Vagina (tissue), 2 donors: ENCODE measurements at regions not wholly inside any gene's neighbourhood (a gene's known extent, or its start where the extent isn't known, plus 50 kb on each side); places are given as distances from the start of the nearest gene placed in this dataset.

Experiments
- DNase-seq, 2 donors: peaks; one replicate each; pipeline ENCODE4 v3.0.0-alpha.2; 2017; ENCODE audit errors: extremely low spot score in 2 of 2
- H3K27ac ChIP-seq: fragments of 200-600 bp; sonication (generic); one replicate; pipeline ENCODE4 v1.5.1; 2019
- H3K27me3 ChIP-seq: fragments of 200-600 bp; sonication (generic); one replicate; pipeline ENCODE4 v1.5.1; 2019
- H3K36me3 ChIP-seq, 2 donors: fragments of 200-600 bp; sonication (generic); one replicate each; pipeline ENCODE4 v1.5.1; 2017 to 2019
- H3K4me1 ChIP-seq: fragments of 200-600 bp; sonication (generic); one replicate; pipeline ENCODE4 v1.5.1; 2019
- H3K4me3 ChIP-seq, 2 donors: fragments of 200-600 bp; sonication (generic); 1 replicate in 1 of 2; 2 replicates in 1 of 2; pipeline ENCODE4 v1.5.1; 2016 to 2019
- H3K9me3 ChIP-seq: fragments of 200-600 bp; sonication (generic); one replicate; pipeline ENCODE4 v1.5.1; 2019
- CTCF ChIP-seq, 3 experiments: fragments of 450-650 bp in 2 of 3; fragments of 200-600 bp in 1 of 3; sonication (generic) in 1 of 3; IDR thresholded peaks; one replicate each; pipeline ENCODE4 v1.5.1; 2017 to 2019; ENCODE audit warnings: antibody characterized with exemption in 3 of 3, mild to moderate bottlenecking in 2 of 3, moderate library complexity in 2 of 3
- POLR2A ChIP-seq, 2 donors: fragments of 450-650 bp; IDR thresholded peaks; one replicate each; pipeline ENCODE4 v1.6.1; 2017; ENCODE audit warnings: antibody characterized with exemption in 2 of 2, mild to moderate bottlenecking in 2 of 2, moderate library complexity in 2 of 2
- POLR2AphosphoS5 ChIP-seq, 2 donors: sonication (generic); formaldehyde crosslinking; IDR thresholded peaks; one replicate each; pipeline ENCODE4 v1.9.0; 2017; ENCODE audit warnings: antibody characterized with exemption in 2 of 2, mild to moderate bottlenecking in 2 of 2, low read depth in 1 of 2; ENCODE audit not compliant: insufficient read depth in 1 of 2
- intact Hi-C: fragments of 100-400 bp; cut with DNase I; formaldehyde crosslinking; loops from one replicate; pipeline ENCODE4 v1.15.1; 2023

DNA sequence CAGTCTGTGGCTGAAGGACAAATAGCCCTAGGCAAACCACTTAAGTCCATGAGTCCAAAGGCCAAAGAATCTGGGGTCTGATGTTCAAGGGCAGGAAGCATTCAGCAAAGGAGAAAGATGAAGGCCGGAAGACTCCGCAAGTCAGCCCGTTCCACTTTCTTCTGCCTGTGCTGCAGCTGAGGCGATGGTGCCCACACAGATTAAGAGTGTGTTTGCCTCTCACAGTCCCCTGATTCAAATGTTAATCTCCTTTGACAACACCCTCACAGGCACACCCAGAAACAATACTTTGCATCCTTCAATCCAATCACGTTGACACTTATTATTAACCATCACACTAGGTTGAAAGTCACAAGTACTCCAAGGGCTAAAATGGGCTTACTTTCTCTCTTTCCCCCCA, 605.4 kb upstream of the GNPDA2 start:
- Histone ChIP-seq H3K9me3 (no peaks in the 10 kb centered on the region), H3K36me3 (no peaks in the 10 kb centered on the region), H3K27me3 (no peaks in the 10 kb centered on the region), H3K4me1 (no peaks in the 10 kb centered on the region), H3K4me3 (no peak overlapping the region), H3K27ac (no peak overlapping the region)
- TF ChIP-seq CTCF (IDR thresholded peaks at IDR 0.05) = no peak
- no peak for TF ChIP-seq POLR2AphosphoS5 (IDR thresholded peaks at IDR 0.05; ENCODE audit: insufficient read depth in 1 of 2, low read depth in 1 of 2)
- TF ChIP-seq POLR2A (IDR thresholded peaks at IDR 0.05) = no peak
- no peak for DNase-seq
- intact Hi-C loops = no loop called here

DNA sequence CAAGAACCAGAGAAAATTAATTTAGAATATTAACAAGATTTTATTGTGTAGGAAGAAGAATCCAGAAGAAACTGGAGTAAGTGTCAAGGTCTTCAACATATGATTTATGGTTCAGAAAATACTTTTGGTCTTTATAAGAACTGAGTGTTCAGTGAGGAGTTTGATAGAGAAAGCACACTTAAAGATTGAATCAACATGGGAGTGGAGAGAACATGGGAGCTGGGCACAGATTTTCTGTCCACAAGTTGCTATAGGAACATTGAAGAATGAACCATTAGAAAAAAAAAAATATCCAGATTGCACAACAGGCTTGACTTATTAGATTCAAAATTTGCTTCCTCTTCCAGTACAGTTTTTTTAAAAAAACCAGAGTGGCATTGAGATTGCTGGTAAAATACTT, 601.2 kb upstream of the GNPDA2 start:
- no peak overlapping the region for H3K4me3 ChIP-seq
- TF ChIP-seq POLR2AphosphoS5 (IDR thresholded peaks at IDR 0.05; ENCODE audit: insufficient read depth in 1 of 2, low read depth in 1 of 2) (no peak), CTCF (IDR thresholded peaks at IDR 0.05) (no peak), POLR2A (IDR thresholded peaks at IDR 0.05) (no peak)
- H3K36me3 ChIP-seq = no peaks in the 10 kb centered on the region
- no peaks in the 10 kb centered on the region for H3K9me3 ChIP-seq
- H3K4me1 ChIP-seq = no peaks in the 10 kb centered on the region
- no peaks in the 10 kb centered on the region for H3K27me3 ChIP-seq
- intact Hi-C loops = no loop called here
- DNase-seq = no peak
- no peak overlapping the region for H3K27ac ChIP-seq

DNA sequence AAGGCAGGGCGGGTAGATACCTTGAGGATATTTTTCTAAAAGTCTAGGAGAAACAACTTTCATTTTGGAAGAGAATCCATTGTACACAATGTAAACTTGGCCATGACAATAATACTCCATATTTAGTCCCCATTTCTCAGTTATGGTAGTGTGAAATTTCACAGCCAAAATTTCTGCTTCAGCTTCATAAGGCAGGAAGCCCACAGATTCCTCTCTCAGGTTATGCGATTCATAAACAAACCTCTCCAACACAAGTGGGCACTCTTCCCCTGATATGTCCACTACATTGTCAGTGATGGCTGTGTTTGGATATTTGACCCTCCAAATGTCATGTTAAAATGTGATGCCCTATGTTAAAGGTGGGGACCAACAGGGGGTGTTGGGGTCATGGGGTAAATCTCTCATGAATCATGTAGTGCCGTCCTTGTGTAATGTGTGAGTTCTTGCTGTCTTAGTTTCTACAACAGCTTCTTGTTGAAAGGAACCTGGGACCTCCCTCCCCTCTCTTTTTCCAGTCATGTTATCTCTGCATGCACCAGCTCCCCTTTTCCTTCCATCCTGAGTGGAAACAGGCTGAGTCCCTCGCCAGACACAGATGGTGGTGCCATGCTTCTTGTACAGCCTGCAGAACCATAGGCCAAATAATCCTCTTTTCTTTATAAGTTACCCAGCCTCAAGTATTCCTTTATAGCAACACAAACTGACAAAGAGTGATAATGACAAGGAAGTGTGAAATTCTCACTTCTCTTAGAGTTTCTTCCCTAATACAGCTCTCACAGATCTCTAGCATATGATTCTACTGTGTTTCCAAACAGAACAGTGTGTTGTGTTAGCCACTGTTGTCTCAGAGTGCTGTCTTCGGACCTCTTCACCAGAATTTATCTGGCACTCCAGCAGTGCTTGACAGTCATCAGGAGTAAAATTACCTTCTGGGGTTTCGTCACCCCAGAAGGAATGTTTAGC, 598.4 kb upstream of the GNPDA2 start:
- H3K36me3 ChIP-seq = no peaks in the 10 kb centered on the region
- H3K9me3 ChIP-seq = no peaks in the 10 kb centered on the region
- DNase-seq = no peak
- TF ChIP-seq POLR2A (IDR thresholded peaks at IDR 0.05) = no peak
- no peak for TF ChIP-seq POLR2AphosphoS5 (IDR thresholded peaks at IDR 0.05; ENCODE audit: insufficient read depth in 1 of 2, low read depth in 1 of 2)
- TF ChIP-seq CTCF (IDR thresholded peaks at IDR 0.05) = no peak
- H3K4me1 ChIP-seq = no peaks in the 10 kb centered on the region
- no peaks in the 10 kb centered on the region for H3K27me3 ChIP-seq
- no peak overlapping the region for H3K4me3 ChIP-seq
- intact Hi-C loops = no loop called here
- H3K27ac ChIP-seq = no peak overlapping the region

GRCh38 chr4:45323453-45324058, 597.2 kb upstream of the GNPDA2 start:
- no peaks in the 10 kb centered on the region for H3K9me3 ChIP-seq
- TF ChIP-seq CTCF (IDR thresholded peaks at IDR 0.05) (no peak), POLR2AphosphoS5 (IDR thresholded peaks at IDR 0.05; ENCODE audit: insufficient read depth in 1 of 2, low read depth in 1 of 2) (no peak), POLR2A (IDR thresholded peaks at IDR 0.05) (no peak)
- H3K27me3 ChIP-seq = no peaks in the 10 kb centered on the region
- H3K36me3 ChIP-seq = no peaks in the 10 kb centered on the region
- no peak for DNase-seq
- intact Hi-C loops = no loop called here
- H3K4me1 ChIP-seq = no peaks in the 10 kb centered on the region
- H3K27ac ChIP-seq = no peak overlapping the region
- H3K4me3 ChIP-seq = no peak overlapping the region

GRCh38 chr4:45317739-45318138, 591.4 kb upstream of the GNPDA2 start:
- no peak for DNase-seq
- H3K27ac ChIP-seq = no peak overlapping the region
- intact Hi-C loops = no loop called here

More at GRCh38 chr4:45317739-45318138, 591.4 kb upstream of the GNPDA2 start:
- Histone ChIP-seq H3K27me3 (no peaks in the 10 kb centered on the region), H3K9me3 (no peaks in the 10 kb centered on the region), H3K4me3 (no peak overlapping the region), H3K36me3 (no peaks in the 10 kb centered on the region), H3K4me1 (no peaks in the 10 kb centered on the region)
- no peak for TF ChIP-seq POLR2AphosphoS5 (IDR thresholded peaks at IDR 0.05; ENCODE audit: insufficient read depth in 1 of 2, low read depth in 1 of 2)
- TF ChIP-seq POLR2A (IDR thresholded peaks at IDR 0.05) = no peak
- TF ChIP-seq CTCF (IDR thresholded peaks at IDR 0.05) = no peak
